ENCODE measurements at regions not wholly inside any gene's neighbourhood (a gene's known extent, or its start where the extent isn't known, plus 50 kb on each side); places are given as distances from the start of the nearest gene placed in this dataset.

- Mint-ChIP-seq H3K36me3 (ENCODE audit: low read depth) (no peaks in the 10 kb centered on the region), H3K27me3 (no peaks in the 10 kb centered on the region), H3K4me1 (no peaks in the 10 kb centered on the region), H3K9me3 (no peaks in the 10 kb centered on the region), H3K4me3 (no peak overlapping the region), H3K27ac (no peak overlapping the region)
- POLR2A ChIA-PET, result no interaction called here
- CTCF ChIA-PET, result no interaction called here
- DNase-seq, result no peak
Observed at GRCh38 chr14:38430522-38430921, 174.6 kb upstream of the CLEC14A start.

- H3K9me3 Mint-ChIP-seq, result peaks cover 14% of the 10 kb centered on the region
- ChIA-PET POLR2A (no interaction called here), CTCF (no interaction called here)
- no peaks in the 10 kb centered on the region for H3K27me3 Mint-ChIP-seq
- no peaks in the 10 kb centered on the region for H3K4me1 Mint-ChIP-seq
- no peak overlapping the region for H3K4me3 Mint-ChIP-seq
- no peaks in the 10 kb centered on the region for H3K36me3 Mint-ChIP-seq (ENCODE audit: low read depth)
- no peak for DNase-seq
- no peak overlapping the region for H3K27ac Mint-ChIP-seq
Observed at GRCh38 chr14:38425324-38425976, 169.6 kb upstream of the CLEC14A start.

GRCh38 chr14:38420048-38420447, 164.2 kb upstream of the CLEC14A start:
- CTCF ChIA-PET, result no interaction called here
- DNase-seq, result no peak
- Mint-ChIP-seq H3K4me3 (no peak overlapping the region), H3K27ac (no peak overlapping the region), H3K27me3 (peaks cover 3% of the 10 kb centered on the region), H3K9me3 (peaks cover 14% of the 10 kb centered on the region), H3K4me1 (no peaks in the 10 kb centered on the region), H3K36me3 (ENCODE audit: low read depth) (no peaks in the 10 kb centered on the region)
- POLR2A ChIA-PET, result no interaction called here

- Mint-ChIP-seq H3K36me3 (ENCODE audit: low read depth) (no peaks in the 10 kb centered on the region), H3K4me1 (no peaks in the 10 kb centered on the region), H3K27me3 (peaks cover 3% of the 10 kb centered on the region), H3K4me3 (no peak overlapping the region), H3K27ac (no peak overlapping the region), H3K9me3 (peaks cover 11% of the 10 kb centered on the region)
- no peak for DNase-seq
- POLR2A ChIA-PET, result no interaction called here
- CTCF ChIA-PET, result no interaction called here
Observed at GRCh38 chr14:38419579-38419978, 163.7 kb upstream of the CLEC14A start.

- no peaks in the 10 kb centered on the region for H3K4me1 Mint-ChIP-seq
Observed at GRCh38 chr14:38412654-38413053, 156.8 kb upstream of the CLEC14A start.

GRCh38 chr14:38410442-38410841, 154.5 kb upstream of the CLEC14A start:
- DNase-seq, result no peak
- Mint-ChIP-seq H3K27ac (no peak overlapping the region), H3K36me3 (ENCODE audit: low read depth) (no peaks in the 10 kb centered on the region), H3K9me3 (no peaks in the 10 kb centered on the region), H3K4me3 (no peak overlapping the region), H3K4me1 (no peaks in the 10 kb centered on the region), H3K27me3 (no peaks in the 10 kb centered on the region)
- CTCF ChIA-PET, result no interaction called here
- POLR2A ChIA-PET, result no interaction called here

More at GRCh38 chr14:38412654-38413053, 156.8 kb upstream of the CLEC14A start:
- no peak for DNase-seq
- Mint-ChIP-seq H3K9me3 (no peaks in the 10 kb centered on the region), H3K27ac (no peak overlapping the region), H3K27me3 (peaks cover 3% of the 10 kb centered on the region), H3K36me3 (ENCODE audit: low read depth) (no peaks in the 10 kb centered on the region), H3K4me3 (no peak overlapping the region)
- ChIA-PET POLR2A (no interaction called here), CTCF (no interaction called here)

GRCh38 chr14:38409071-38409705, 153.3 kb upstream of the CLEC14A start:
- Mint-ChIP-seq H3K4me3 (no peak overlapping the region), H3K4me1 (no peaks in the 10 kb centered on the region), H3K9me3 (no peaks in the 10 kb centered on the region), H3K27ac (no peak overlapping the region), H3K36me3 (ENCODE audit: low read depth) (no peaks in the 10 kb centered on the region), H3K27me3 (no peaks in the 10 kb centered on the region)
- ChIA-PET POLR2A (no interaction called here), CTCF (no interaction called here)
- no peak for DNase-seq

- Mint-ChIP-seq H3K27ac (no peak overlapping the region), H3K9me3 (no peaks in the 10 kb centered on the region), H3K27me3 (no peaks in the 10 kb centered on the region), H3K36me3 (ENCODE audit: low read depth) (no peaks in the 10 kb centered on the region), H3K4me3 (no peak overlapping the region), H3K4me1 (no peaks in the 10 kb centered on the region)
- DNase-seq, result no peak
- ChIA-PET POLR2A (no interaction called here), CTCF (no interaction called here)
Observed at GRCh38 chr14:38405851-38406635, 150.2 kb upstream of the CLEC14A start.

- POLR2A ChIA-PET, result no interaction called here
- H3K4me3 Mint-ChIP-seq, result no peak overlapping the region
- no peak for DNase-seq
- no peak overlapping the region for H3K27ac Mint-ChIP-seq
- H3K27me3 Mint-ChIP-seq, result no peaks in the 10 kb centered on the region
- no peaks in the 10 kb centered on the region for H3K36me3 Mint-ChIP-seq (ENCODE audit: low read depth)
- no peaks in the 10 kb centered on the region for H3K9me3 Mint-ChIP-seq
- no peaks in the 10 kb centered on the region for H3K4me1 Mint-ChIP-seq
- CTCF ChIA-PET, result no interaction called here
Observed at GRCh38 chr14:38404616-38405015, 148.7 kb upstream of the CLEC14A start.

GRCh38 chr14:38404100-38404541, 148.2 kb upstream of the CLEC14A start:
- H3K27me3 Mint-ChIP-seq, result no peaks in the 10 kb centered on the region
- no peak overlapping the region for H3K4me3 Mint-ChIP-seq
- no peaks in the 10 kb centered on the region for H3K36me3 Mint-ChIP-seq (ENCODE audit: low read depth)
- no peaks in the 10 kb centered on the region for H3K9me3 Mint-ChIP-seq
- ChIA-PET CTCF (no interaction called here), POLR2A (no interaction called here)
- H3K27ac Mint-ChIP-seq, result no peak overlapping the region
- no peaks in the 10 kb centered on the region for H3K4me1 Mint-ChIP-seq
- no peak for DNase-seq

- no peaks in the 10 kb centered on the region for H3K4me1 Mint-ChIP-seq
- H3K4me3 Mint-ChIP-seq, result no peak overlapping the region
- H3K27me3 Mint-ChIP-seq, result no peaks in the 10 kb centered on the region
- no peaks in the 10 kb centered on the region for H3K9me3 Mint-ChIP-seq
- DNase-seq, result no peak
- H3K27ac Mint-ChIP-seq, result no peak overlapping the region
- H3K36me3 Mint-ChIP-seq (ENCODE audit: low read depth), result no peaks in the 10 kb centered on the region
- ChIA-PET CTCF (no interaction called here), POLR2A (no interaction called here)
Observed at GRCh38 chr14:38400751-38401150, 144.9 kb upstream of the CLEC14A start.

GRCh38 chr14:38399652-38400051, 143.8 kb upstream of the CLEC14A start:
- POLR2A ChIA-PET, result no interaction called here
- H3K4me1 Mint-ChIP-seq, result no peaks in the 10 kb centered on the region

GRCh38 chr14:38394767-38395166, 138.9 kb upstream of the CLEC14A start:
- DNase-seq, result no peak
- H3K27ac Mint-ChIP-seq, result no peak overlapping the region
- no peak overlapping the region for H3K4me3 Mint-ChIP-seq
- H3K9me3 Mint-ChIP-seq, result no peaks in the 10 kb centered on the region
- H3K4me1 Mint-ChIP-seq, result no peaks in the 10 kb centered on the region
- CTCF ChIA-PET, result no interaction called here
- POLR2A ChIA-PET, result no interaction called here
- no peaks in the 10 kb centered on the region for H3K36me3 Mint-ChIP-seq (ENCODE audit: low read depth)
- no peaks in the 10 kb centered on the region for H3K27me3 Mint-ChIP-seq

More at GRCh38 chr14:38399652-38400051, 143.8 kb upstream of the CLEC14A start:
- Mint-ChIP-seq H3K9me3 (no peaks in the 10 kb centered on the region), H3K36me3 (ENCODE audit: low read depth) (no peaks in the 10 kb centered on the region), H3K4me3 (no peak overlapping the region), H3K27me3 (no peaks in the 10 kb centered on the region), H3K27ac (no peak overlapping the region)
- no peak for DNase-seq
- CTCF ChIA-PET, result no interaction called here
